ENCODE measurements at regions not wholly inside any gene's neighbourhood (a gene's known extent, or its start where the extent isn't known, plus 50 kb on each side); places are given as distances from the start of the nearest gene placed in this dataset.

- DNase-seq (ENCODE audit: low spot score), result no peak
- H3K4me1 ChIP-seq (ENCODE audit: control insufficient read depth in 4 of 4, insufficient read depth in 4 of 4, low read length in 3 of 4), result no peaks in the 10 kb centered on the region
- TF ChIP-seq YY1 (IDR thresholded peaks at IDR 0.05), result no peak
- TF ChIP-seq, protein P1, sequence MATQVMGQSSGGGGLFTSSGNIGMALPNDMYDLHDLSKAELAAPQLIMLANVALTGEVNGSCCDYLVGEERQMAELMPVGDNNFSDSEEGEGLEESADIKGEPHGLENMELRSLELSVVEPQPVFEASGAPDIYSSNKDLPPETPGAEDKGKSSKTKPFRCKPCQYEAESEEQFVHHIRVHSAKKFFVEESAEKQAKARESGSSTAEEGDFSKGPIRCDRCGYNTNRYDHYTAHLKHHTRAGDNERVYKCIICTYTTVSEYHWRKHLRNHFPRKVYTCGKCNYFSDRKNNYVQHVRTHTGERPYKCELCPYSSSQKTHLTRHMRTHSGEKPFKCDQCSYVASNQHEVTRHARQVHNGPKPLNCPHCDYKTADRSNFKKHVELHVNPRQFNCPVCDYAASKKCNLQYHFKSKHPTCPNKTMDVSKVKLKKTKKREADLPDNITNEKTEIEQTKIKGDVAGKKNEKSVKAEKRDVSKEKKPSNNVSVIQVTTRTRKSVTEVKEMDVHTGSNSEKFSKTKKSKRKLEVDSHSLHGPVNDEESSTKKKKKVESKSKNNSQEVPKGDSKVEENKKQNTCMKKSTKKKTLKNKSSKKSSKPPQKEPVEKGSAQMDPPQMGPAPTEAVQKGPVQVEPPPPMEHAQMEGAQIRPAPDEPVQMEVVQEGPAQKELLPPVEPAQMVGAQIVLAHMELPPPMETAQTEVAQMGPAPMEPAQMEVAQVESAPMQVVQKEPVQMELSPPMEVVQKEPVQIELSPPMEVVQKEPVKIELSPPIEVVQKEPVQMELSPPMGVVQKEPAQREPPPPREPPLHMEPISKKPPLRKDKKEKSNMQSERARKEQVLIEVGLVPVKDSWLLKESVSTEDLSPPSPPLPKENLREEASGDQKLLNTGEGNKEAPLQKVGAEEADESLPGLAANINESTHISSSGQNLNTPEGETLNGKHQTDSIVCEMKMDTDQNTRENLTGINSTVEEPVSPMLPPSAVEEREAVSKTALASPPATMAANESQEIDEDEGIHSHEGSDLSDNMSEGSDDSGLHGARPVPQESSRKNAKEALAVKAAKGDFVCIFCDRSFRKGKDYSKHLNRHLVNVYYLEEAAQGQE (IDR thresholded peaks at IDR 0.05), result no peak
- no peak for TF ChIP-seq SP1 (IDR thresholded peaks at IDR 0.05)
- TF ChIP-seq, protein P2, sequence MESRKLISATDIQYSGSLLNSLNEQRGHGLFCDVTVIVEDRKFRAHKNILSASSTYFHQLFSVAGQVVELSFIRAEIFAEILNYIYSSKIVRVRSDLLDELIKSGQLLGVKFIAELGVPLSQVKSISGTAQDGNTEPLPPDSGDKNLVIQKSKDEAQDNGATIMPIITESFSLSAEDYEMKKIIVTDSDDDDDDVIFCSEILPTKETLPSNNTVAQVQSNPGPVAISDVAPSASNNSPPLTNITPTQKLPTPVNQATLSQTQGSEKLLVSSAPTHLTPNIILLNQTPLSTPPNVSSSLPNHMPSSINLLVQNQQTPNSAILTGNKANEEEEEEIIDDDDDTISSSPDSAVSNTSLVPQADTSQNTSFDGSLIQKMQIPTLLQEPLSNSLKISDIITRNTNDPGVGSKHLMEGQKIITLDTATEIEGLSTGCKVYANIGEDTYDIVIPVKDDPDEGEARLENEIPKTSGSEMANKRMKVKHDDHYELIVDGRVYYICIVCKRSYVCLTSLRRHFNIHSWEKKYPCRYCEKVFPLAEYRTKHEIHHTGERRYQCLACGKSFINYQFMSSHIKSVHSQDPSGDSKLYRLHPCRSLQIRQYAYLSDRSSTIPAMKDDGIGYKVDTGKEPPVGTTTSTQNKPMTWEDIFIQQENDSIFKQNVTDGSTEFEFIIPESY (IDR thresholded peaks at IDR 0.05), result no peak
- TF ChIP-seq EGR1 (IDR thresholded peaks at IDR 0.05; ENCODE audit: low read depth in 2 of 2), result no peak
- no peak for TF ChIP-seq HNF4G (IDR thresholded peaks at IDR 0.05)
- TF ChIP-seq GABPA (IDR thresholded peaks at IDR 0.05 in 1 of 2, conservative IDR thresholded peaks at IDR 0.05 in 1 of 2), result no peak
- TF ChIP-seq CTCF (IDR thresholded peaks at IDR 0.05; ENCODE audit: low read depth, low read length, missing input control), result no peak
- no peak for TF ChIP-seq RXRA (IDR thresholded peaks at IDR 0.05)
- TF ChIP-seq JUND (IDR thresholded peaks at IDR 0.05), result no peak
- no peak for TF ChIP-seq ATF3 (IDR thresholded peaks at IDR 0.05)
- no peak for TF ChIP-seq TAF1 (conservative IDR thresholded peaks at IDR 0.05)
- TF ChIP-seq FOXA2 (IDR thresholded peaks at IDR 0.05), result no peak
- no peak for TF ChIP-seq MAX (IDR thresholded peaks at IDR 0.05)
- TF ChIP-seq NR2F2 (IDR thresholded peaks at IDR 0.05), result no peak
- TF ChIP-seq RAD21 (IDR thresholded peaks at IDR 0.05), result no peak
- no peak for TF ChIP-seq FOXA1 (IDR thresholded peaks at IDR 0.05)
- H3K4me3 ChIP-seq (ENCODE audit: low read depth in 1 of 3, low read length in 3 of 3), result no peak overlapping the region
- WGBS, result 48% methylated on average over 1 of the region's 1 CpG
- no peaks in the 10 kb centered on the region for H3K27me3 ChIP-seq (ENCODE audit: control insufficient read depth in 4 of 4, insufficient read depth in 4 of 4, low read length in 3 of 4)
- H3K36me3 ChIP-seq (ENCODE audit: control insufficient read depth in 4 of 4, insufficient read depth in 3 of 4, low read depth in 1 of 4, low read length in 3 of 4), result no peaks in the 10 kb centered on the region
- no peak overlapping the region for H3K9ac ChIP-seq (ENCODE audit: low read depth in 1 of 2, low read length in 2 of 2)
- no peak overlapping the region for H3K27ac ChIP-seq (ENCODE audit: low read depth in 1 of 2, low read length in 2 of 2)
- no peaks in the 10 kb centered on the region for H3K9me3 ChIP-seq (ENCODE audit: control insufficient read depth in 4 of 4, low read length in 3 of 4)
Measured at GRCh38 chr2:116747103-116747502, 1067.4 kb upstream of the DDX18 start.

GRCh38 chr2:116749994-116750393 is 1064.5 kb upstream of the DDX18 start:
- Histone ChIP-seq H3K27ac (ENCODE audit: low read depth in 1 of 2, low read length in 2 of 2) (no peak overlapping the region), H3K4me3 (ENCODE audit: low read depth in 1 of 3, low read length in 3 of 3) (no peak overlapping the region), H3K36me3 (ENCODE audit: control insufficient read depth in 4 of 4, insufficient read depth in 3 of 4, low read depth in 1 of 4, low read length in 3 of 4) (no peaks in the 10 kb centered on the region), H3K9ac (ENCODE audit: low read depth in 1 of 2, low read length in 2 of 2) (no peak overlapping the region), H3K9me3 (ENCODE audit: control insufficient read depth in 4 of 4, low read length in 3 of 4) (no peaks in the 10 kb centered on the region), H3K27me3 (ENCODE audit: control insufficient read depth in 4 of 4, insufficient read depth in 4 of 4, low read length in 3 of 4) (no peaks in the 10 kb centered on the region), H3K4me1 (ENCODE audit: control insufficient read depth in 4 of 4, insufficient read depth in 4 of 4, low read length in 3 of 4) (no peaks in the 10 kb centered on the region)
- DNase-seq (ENCODE audit: low spot score), result no peak
- TF ChIP-seq YY1 (IDR thresholded peaks at IDR 0.05) (no peak), CTCF (IDR thresholded peaks at IDR 0.05; ENCODE audit: low read depth, low read length, missing input control) (no peak), JUND (IDR thresholded peaks at IDR 0.05) (no peak), RAD21 (IDR thresholded peaks at IDR 0.05) (no peak), SP1 (IDR thresholded peaks at IDR 0.05) (no peak), MAX (IDR thresholded peaks at IDR 0.05) (no peak), RXRA (IDR thresholded peaks at IDR 0.05) (no peak), GABPA (IDR thresholded peaks at IDR 0.05 in 1 of 2, conservative IDR thresholded peaks at IDR 0.05 in 1 of 2) (no peak), FOXA2 (IDR thresholded peaks at IDR 0.05) (no peak), HNF4G (IDR thresholded peaks at IDR 0.05) (no peak), ATF3 (IDR thresholded peaks at IDR 0.05) (no peak), FOXA1 (IDR thresholded peaks at IDR 0.05) (no peak)
- TF ChIP-seq, protein P1 (IDR thresholded peaks at IDR 0.05), result no peak

Measured in liver (tissue), 8 donors.